Embryonic facial prominence (tissue), 1 donor: ENCODE measurements at regions not wholly inside any gene's neighbourhood (a gene's known extent, or its start where the extent isn't known, plus 50 kb on each side); places are given as distances from the start of the nearest gene placed in this dataset.

Experiments used
- DNase-seq: peaks from one replicate; pipeline ENCODE4 v3.0.0-alpha.2; 2016; ENCODE audit errors: extremely low spot score

GRCh38 chr21:23471877-23472276 lies 2135.4 kb downstream of the MRPL39 start:
- no peak for DNase-seq

GRCh38 chr21:23463365-23463764 lies 2143.9 kb downstream of the MRPL39 start:
- no peak for DNase-seq

- DNase-seq: no peak
These were observed 2151.6 kb downstream of the MRPL39 start for GRCh38 chr21:23455676-23456075.

GRCh38 chr21:23452384-23453083 lies 2154.7 kb downstream of the MRPL39 start:
- no peak for DNase-seq

GRCh38 chr21:23445307-23445706 lies 2162.0 kb downstream of the MRPL39 start:
- DNase-seq: no peak

GRCh38 chr21:23438081-23438480 lies 2169.2 kb downstream of the MRPL39 start:
- DNase-seq: no peak

GRCh38 chr21:23402929-23403520 lies 2204.3 kb downstream of the MRPL39 start:
- DNase-seq: no peak

GRCh38 chr21:23401278-23401677 lies 2206.0 kb downstream of the MRPL39 start:
- no peak for DNase-seq

- DNase-seq: no peak
These were observed 2208.6 kb downstream of the MRPL39 start for GRCh38 chr21:23398726-23399125.

GRCh38 chr21:23394458-23394857 lies 2212.8 kb downstream of the MRPL39 start:
- DNase-seq: no peak

- no peak for DNase-seq
These were observed 2222.6 kb downstream of the MRPL39 start for GRCh38 chr21:23384679-23385078.

GRCh38 chr21:23374155-23374554 lies 2233.1 kb downstream of the MRPL39 start:
- no peak for DNase-seq

GRCh38 chr21:23356905-23357304 lies 2250.4 kb downstream of the MRPL39 start:
- DNase-seq: no peak

- DNase-seq: no peak
These were observed 2291.1 kb downstream of the MRPL39 start for GRCh38 chr21:23316190-23316589.

GRCh38 chr21:23308741-23309140 lies 2298.5 kb downstream of the MRPL39 start:
- DNase-seq: no peak

- DNase-seq: no peak
These were observed 2300.2 kb downstream of the MRPL39 start for GRCh38 chr21:23307065-23307464.

- DNase-seq: no peak
These were observed 2294.1 kb downstream of the NCAM2 start for GRCh38 chr21:23292292-23292691.

- no peak for DNase-seq
These were observed 2283.7 kb downstream of the NCAM2 start for GRCh38 chr21:23281917-23282316.

GRCh38 chr21:23249760-23250159 lies 2251.6 kb downstream of the NCAM2 start:
- DNase-seq: no peak

GRCh38 chr21:23247334-23247733 lies 2249.1 kb downstream of the NCAM2 start:
- DNase-seq: no peak

- no peak for DNase-seq
These were observed 2247.0 kb downstream of the NCAM2 start for GRCh38 chr21:23245255-23245654.

- DNase-seq: no peak
These were observed 2225.7 kb downstream of the NCAM2 start for GRCh38 chr21:23223882-23224281.

GRCh38 chr21:23218667-23219066 lies 2220.5 kb downstream of the NCAM2 start:
- no peak for DNase-seq

- no peak for DNase-seq
These were observed 2219.4 kb downstream of the NCAM2 start for GRCh38 chr21:23217597-23217996.
